Tibial nerve (tissue), 3 donors: ENCODE measurements at regions not wholly inside any gene's neighbourhood (a gene's known extent, or its start where the extent isn't known, plus 50 kb on each side); places are given as distances from the start of the nearest gene placed in this dataset.

Experiments
- POLR2A ChIP-seq, 2 donors: fragments of 450-650 bp; IDR thresholded peaks; one replicate each; pipeline ENCODE4 v1.6.1; 2017; ENCODE audit warnings: antibody characterized with exemption in 2 of 2, mild to moderate bottlenecking in 2 of 2, moderate library complexity in 2 of 2
- TF ChIP-seq, protein P1 (sequence below), 5 experiments: fragments of 200-600 bp in 3 of 5; fragments of 450-650 bp in 2 of 5; sonication (generic) in 3 of 5; IDR thresholded peaks; one replicate each; pipeline ENCODE4 v1.5.1; 2016 to 2019; ENCODE audit warnings: antibody characterized with exemption in 5 of 5, mild to moderate bottlenecking in 3 of 5, moderate library complexity in 2 of 5

DNA sequence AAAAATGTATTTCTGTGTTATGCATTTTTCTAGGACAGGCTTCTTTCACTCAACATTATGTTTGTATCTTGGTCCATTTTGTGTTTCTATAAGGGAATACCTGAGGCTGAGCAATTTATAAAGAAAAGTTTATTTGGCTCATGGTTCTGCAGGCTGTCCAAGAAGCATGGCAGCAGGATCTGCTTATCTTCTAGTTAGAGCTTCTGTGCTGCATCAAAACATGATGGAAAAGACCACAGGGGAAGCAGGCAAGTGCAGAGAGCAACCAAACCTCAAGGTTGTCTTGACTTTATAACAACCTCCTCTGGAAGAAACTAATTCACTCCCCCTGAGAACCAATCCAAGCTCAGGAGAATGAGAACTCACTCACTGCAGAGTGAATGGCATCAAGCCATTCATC lies 1601.0 kb upstream of the NUDT12 start:
- TF ChIP-seq, protein P1, sequence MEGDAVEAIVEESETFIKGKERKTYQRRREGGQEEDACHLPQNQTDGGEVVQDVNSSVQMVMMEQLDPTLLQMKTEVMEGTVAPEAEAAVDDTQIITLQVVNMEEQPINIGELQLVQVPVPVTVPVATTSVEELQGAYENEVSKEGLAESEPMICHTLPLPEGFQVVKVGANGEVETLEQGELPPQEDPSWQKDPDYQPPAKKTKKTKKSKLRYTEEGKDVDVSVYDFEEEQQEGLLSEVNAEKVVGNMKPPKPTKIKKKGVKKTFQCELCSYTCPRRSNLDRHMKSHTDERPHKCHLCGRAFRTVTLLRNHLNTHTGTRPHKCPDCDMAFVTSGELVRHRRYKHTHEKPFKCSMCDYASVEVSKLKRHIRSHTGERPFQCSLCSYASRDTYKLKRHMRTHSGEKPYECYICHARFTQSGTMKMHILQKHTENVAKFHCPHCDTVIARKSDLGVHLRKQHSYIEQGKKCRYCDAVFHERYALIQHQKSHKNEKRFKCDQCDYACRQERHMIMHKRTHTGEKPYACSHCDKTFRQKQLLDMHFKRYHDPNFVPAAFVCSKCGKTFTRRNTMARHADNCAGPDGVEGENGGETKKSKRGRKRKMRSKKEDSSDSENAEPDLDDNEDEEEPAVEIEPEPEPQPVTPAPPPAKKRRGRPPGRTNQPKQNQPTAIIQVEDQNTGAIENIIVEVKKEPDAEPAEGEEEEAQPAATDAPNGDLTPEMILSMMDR (IDR thresholded peaks at IDR 0.05), result no peak
- TF ChIP-seq POLR2A (IDR thresholded peaks at IDR 0.05), result no peak
